Keratinocyte (primary cell): ENCODE measurements at regions not wholly inside any gene's neighbourhood (a gene's known extent, or its start where the extent isn't known, plus 50 kb on each side); places are given as distances from the start of the nearest gene placed in this dataset.

Experiments used
- DNase-seq: peaks from one replicate; pipeline ENCODE4 v3.0.0-alpha.2; 2011; ENCODE audit warnings: low read depth, missing footprints, low spot score
- FAIRE-seq: peaks from 2 replicates; lab custom pipeline; 2011; peaks lifted over from hg19 to GRCh38; lab: Jason Lieb, UNC
- H2AFZ ChIP-seq: 2 replicates; pipeline ENCODE4 v1.6.0; 2012; ENCODE audit warnings: low read length, control low read depth, inconsistent platforms; ENCODE audit not compliant: control insufficient read depth
- H3K27ac ChIP-seq: 2 replicates; pipeline ENCODE4 v1.5.1; 2011; ENCODE audit warnings: low read length; ENCODE audit not compliant: control insufficient read depth, insufficient read depth
- H3K27me3 ChIP-seq: 3 replicates; pipeline ENCODE4 v1.6.0; 2011; ENCODE audit warnings: low read length; ENCODE audit not compliant: control insufficient read depth, insufficient read depth; ENCODE audit errors: extremely low read depth
- H3K36me3 ChIP-seq, 2 experiments: 2 replicates in 1 of 2; 3 replicates in 1 of 2; pipeline ENCODE4 v1.5.1; 2011; ENCODE audit warnings: low read length in 2 of 2, mild to moderate bottlenecking in 1 of 2; ENCODE audit not compliant: control insufficient read depth in 2 of 2, insufficient read depth in 2 of 2; ENCODE audit errors: extremely low read depth in 1 of 2
- H3K4me1 ChIP-seq: 3 replicates; pipeline ENCODE4 v1.5.1; 2011; ENCODE audit warnings: low read length; ENCODE audit not compliant: control insufficient read depth, insufficient read depth; ENCODE audit errors: extremely low read depth
- H3K4me2 ChIP-seq: 3 replicates; pipeline ENCODE4 v1.6.0; 2011; ENCODE audit warnings: low read depth, low read length; ENCODE audit not compliant: control insufficient read depth, insufficient read depth; ENCODE audit errors: extremely low read depth
- H3K4me3 ChIP-seq, 3 experiments: fragments of 200-600 bp in 1 of 3; sonication (generic) in 1 of 3; 2 replicates in 2 of 3; 3 replicates in 1 of 3; pipeline ENCODE4 v1.5.1; 2011 to 2016; ENCODE audit warnings: low read length in 3 of 3, mild to moderate bottlenecking in 3 of 3, control low read depth in 2 of 3, inconsistent platforms in 1 of 3, low read depth in 1 of 3, mixed read lengths in 1 of 3, mixed run types in 1 of 3, moderate library complexity in 1 of 3; ENCODE audit not compliant: control insufficient read depth in 2 of 3, insufficient read depth in 2 of 3; ENCODE audit errors: extremely low read depth in 1 of 3
- H3K79me2 ChIP-seq: 2 replicates; pipeline ENCODE4 v1.6.0; 2012; ENCODE audit warnings: low read length; ENCODE audit not compliant: control insufficient read depth, insufficient read depth
- H3K9ac ChIP-seq: 3 replicates; pipeline ENCODE4 v1.6.0; 2011; ENCODE audit warnings: low read length; ENCODE audit not compliant: control insufficient read depth, insufficient read depth; ENCODE audit errors: extremely low read depth
- H3K9me1 ChIP-seq: 3 replicates; pipeline ENCODE4 v1.6.0; 2011; ENCODE audit warnings: low read length; ENCODE audit not compliant: control insufficient read depth, insufficient read depth; ENCODE audit errors: extremely low read depth
- H3K9me3 ChIP-seq: 2 replicates; pipeline ENCODE4 v1.5.1; 2012; ENCODE audit warnings: low read depth, low read length; ENCODE audit not compliant: control insufficient read depth
- H4K20me1 ChIP-seq: 3 replicates; pipeline ENCODE4 v1.6.0; 2011; ENCODE audit warnings: low read length; ENCODE audit not compliant: control insufficient read depth, insufficient read depth; ENCODE audit errors: extremely low read depth
- CTCF ChIP-seq, 3 experiments: IDR thresholded peaks in 1 of 3; conservative IDR thresholded peaks in 1 of 3; optimal IDR thresholded peaks in 1 of 3; 2 replicates in 2 of 3; 3 replicates in 1 of 3; pipeline versions ENCODE3 to v1.5.1; 2011; ENCODE audit warnings: low read length in 3 of 3, mild to moderate bottlenecking in 3 of 3, moderate library complexity in 2 of 3, control low read depth in 1 of 3, inconsistent platforms in 1 of 3; ENCODE audit not compliant: insufficient read depth in 2 of 3; ENCODE audit errors: extremely low read depth in 1 of 3
- EZH2 ChIP-seq: IDR thresholded peaks from one replicate; pipeline ENCODE4 v1.6.1; 2012; ENCODE audit warnings: inconsistent platforms, mild to moderate bottlenecking, low read length, moderate library complexity
- dilution Hi-C: fragments of 300-500 bp; cut with MboI; formaldehyde crosslinking; loops from one replicate; pipeline ENCODE4 v1.7.0; 2020; ENCODE audit warnings: low sequenced_read_pairs; ENCODE audit not compliant: extremely low pct_ligation_motif_present

GRCh38 chr5:68915079-68915478 lies 178.7 kb upstream of the SLC30A5 start:
- no peak for FAIRE-seq

GRCh38 chr5:68918306-68918705 lies 175.5 kb upstream of the SLC30A5 start:
- Histone ChIP-seq H3K9ac (no peak overlapping the region), H2AFZ (no peak overlapping the region), H3K9me1 (no peaks in the 10 kb centered on the region), H3K4me1 (no peaks in the 10 kb centered on the region), H4K20me1 (no peaks in the 10 kb centered on the region), H3K27ac (no peak overlapping the region), H3K79me2 (no peaks in the 10 kb centered on the region), H3K4me2 (no peak overlapping the region), H3K27me3 (no peaks in the 10 kb centered on the region), H3K9me3 (no peaks in the 10 kb centered on the region), H3K4me3 (no peak overlapping the region), H3K36me3 (no peaks in the 10 kb centered on the region)
- dilution Hi-C loops, result no loop called here
- FAIRE-seq, result no peak
- DNase-seq, result no peak
- no peak for TF ChIP-seq EZH2
- no peak for TF ChIP-seq CTCF (optimal IDR thresholded peaks at IDR 0.05 in 1 of 3, IDR thresholded peaks at IDR 0.05 in 1 of 3, conservative IDR thresholded peaks at IDR 0.05 in 1 of 3; ENCODE audit: extremely low read depth in 1 of 3, insufficient read depth in 2 of 3, low read length in 3 of 3)

More at GRCh38 chr5:68915079-68915478, 178.7 kb upstream of the SLC30A5 start:
- H3K27me3 ChIP-seq, result no peaks in the 10 kb centered on the region
- no peaks in the 10 kb centered on the region for H3K36me3 ChIP-seq
- H3K4me2 ChIP-seq, result no peak overlapping the region
- no peaks in the 10 kb centered on the region for H3K9me1 ChIP-seq
- no peaks in the 10 kb centered on the region for H3K79me2 ChIP-seq
- TF ChIP-seq CTCF (optimal IDR thresholded peaks at IDR 0.05 in 1 of 3, IDR thresholded peaks at IDR 0.05 in 1 of 3, conservative IDR thresholded peaks at IDR 0.05 in 1 of 3; ENCODE audit: extremely low read depth in 1 of 3, insufficient read depth in 2 of 3, low read length in 3 of 3) (no peak), EZH2 (no peak)
- no peaks in the 10 kb centered on the region for H3K4me1 ChIP-seq
- H2AFZ ChIP-seq, result no peak overlapping the region
- H3K27ac ChIP-seq, result no peak overlapping the region
- no peak overlapping the region for H3K4me3 ChIP-seq
- H3K9ac ChIP-seq, result no peak overlapping the region
- DNase-seq, result no peak
- no peaks in the 10 kb centered on the region for H3K9me3 ChIP-seq
- dilution Hi-C loops, result no loop called here
- H4K20me1 ChIP-seq, result no peaks in the 10 kb centered on the region
